Endothelial cell of umbilical vein (primary cell): ENCODE measurements at regions not wholly inside any gene's neighbourhood (a gene's known extent, or its start where the extent isn't known, plus 50 kb on each side); places are given as distances from the start of the nearest gene placed in this dataset.

ENCODE experiments used
- BruUV-seq: library from RNA; stranded (reverse); fragments of 400-500 nt; replicated peaks from 2 replicates; lab custom pipeline; 2021; lab: Mats Ljungman, UMichigan
- CTCF ChIA-PET: fragments of 300-600, 350-600 bp; sonication (Branson Sonifier 250); formaldehyde crosslinking; loops from one replicate; lab custom pipeline; 2021; ENCODE audit warnings: antibody characterized with exemption, inconsistent platforms; lab: Charles Lee
- POLR2A ChIA-PET: fragments of 300-600, 350-600 bp; sonication (Branson Sonifier 250); formaldehyde crosslinking; loops from one replicate; lab custom pipeline; 2021; ENCODE audit warnings: antibody characterized with exemption, inconsistent platforms; lab: Charles Lee
- DNase-seq: peaks from one replicate; pipeline ENCODE4 v3.0.0-alpha.2; 2011; ENCODE audit warnings: low read depth, low spot score
- FAIRE-seq: peaks from 2 replicates; lab custom pipeline; 2011; peaks lifted over from hg19 to GRCh38; lab: Jason Lieb, UNC
- H2AFZ ChIP-seq: 2 replicates; pipeline ENCODE4 v1.6.0; 2012; ENCODE audit warnings: low read depth, low read length, control low read depth, inconsistent platforms
- H3K27ac ChIP-seq: 2 replicates; pipeline ENCODE4 v1.5.1; 2011; ENCODE audit warnings: low read depth, mild to moderate bottlenecking, control low read depth, low read length, moderate library complexity; ENCODE audit not compliant: insufficient read depth
- H3K27me3 ChIP-seq, 2 experiments: 2 replicates each; pipeline versions ENCODE4 v1.6.0 to v1.6.1; 2011; ENCODE audit warnings: low read length in 2 of 2, mixed read lengths in 1 of 2; ENCODE audit not compliant: control insufficient read depth in 2 of 2, insufficient read depth in 2 of 2
- H3K36me3 ChIP-seq, 2 experiments: 2 replicates in 1 of 2; 3 replicates in 1 of 2; pipeline ENCODE4 v1.5.1; 2011; ENCODE audit warnings: low read length in 2 of 2, mild to moderate bottlenecking in 1 of 2, moderate library complexity in 1 of 2; ENCODE audit not compliant: control insufficient read depth in 2 of 2, insufficient read depth in 2 of 2; ENCODE audit errors: extremely low read depth in 1 of 2
- H3K4me1 ChIP-seq: 3 replicates; pipeline ENCODE4 v1.5.1; 2011; ENCODE audit warnings: mild to moderate bottlenecking, low read length; ENCODE audit not compliant: control insufficient read depth, insufficient read depth; ENCODE audit errors: extremely low read depth
- H3K4me2 ChIP-seq: 2 replicates; pipeline ENCODE4 v1.6.1; 2011; ENCODE audit warnings: low read length, control low read depth, mixed read lengths; ENCODE audit not compliant: insufficient read depth
- H3K4me3 ChIP-seq, 3 experiments: fragments of 200-600 bp in 1 of 3; sonication (generic), shearing (Covaris generic) in 1 of 3; replicated peaks in 1 of 3; 2 replicates each; pipeline ENCODE4 v1.5.1; 2011 to 2016; ENCODE audit warnings: control low read depth in 3 of 3, low read length in 3 of 3, mild to moderate bottlenecking in 2 of 3, inconsistent platforms in 1 of 3, low read depth in 1 of 3, moderate library complexity in 1 of 3; ENCODE audit not compliant: insufficient read depth in 1 of 3
- H3K79me2 ChIP-seq: 2 replicates; pipeline ENCODE4 v1.6.0; 2012; ENCODE audit warnings: low read length, inconsistent platforms; ENCODE audit not compliant: control insufficient read depth, insufficient read depth
- H3K9ac ChIP-seq: replicated peaks from 2 replicates; pipeline ENCODE3; 2011; ENCODE audit warnings: low read length, control low read depth; ENCODE audit not compliant: insufficient read depth; ENCODE audit errors: extremely low read depth
- H3K9me1 ChIP-seq: replicated peaks from 3 replicates; pipeline ENCODE4 v1.6.0; 2011; ENCODE audit warnings: mild to moderate bottlenecking, low read length; ENCODE audit not compliant: control insufficient read depth, insufficient read depth; ENCODE audit errors: extremely low read depth
- H3K9me3 ChIP-seq: replicated peaks from 2 replicates; pipeline ENCODE4 v1.5.1; 2012; ENCODE audit warnings: low read length, inconsistent platforms; ENCODE audit not compliant: control insufficient read depth, insufficient read depth
- H4K20me1 ChIP-seq: replicated peaks from 2 replicates; pipeline ENCODE3; 2011; ENCODE audit warnings: mild to moderate bottlenecking, low read length; ENCODE audit not compliant: control insufficient read depth, insufficient read depth; ENCODE audit errors: extremely low read depth
- CTCF ChIP-seq, 2 donors: IDR thresholded peaks; 1 replicate in 1 of 2; 2 replicates in 1 of 2; pipeline ENCODE4 v1.5.1; 2011; ENCODE audit warnings: low read length in 2 of 2, mild to moderate bottlenecking in 2 of 2, moderate library complexity in 2 of 2, control low read depth in 1 of 2, inconsistent platforms in 1 of 2, low read depth in 1 of 2; ENCODE audit not compliant: insufficient read depth in 1 of 2; ENCODE audit errors: extremely low read depth in 1 of 2
- FOS ChIP-seq: IDR thresholded peaks from 2 replicates; pipeline ENCODE4 v1.6.1; 2011; ENCODE audit warnings: mild to moderate bottlenecking, low read length, moderate library complexity, borderline replicate concordance; ENCODE audit not compliant: insufficient read depth
- GATA2 ChIP-seq: IDR thresholded peaks from 2 replicates; pipeline ENCODE4 v1.7.0; 2011; ENCODE audit warnings: low read depth, mild to moderate bottlenecking, moderate library complexity, mixed read lengths, low read length; ENCODE audit not compliant: insufficient read length, insufficient read depth
- JUN ChIP-seq: IDR thresholded peaks from 2 replicates; pipeline ENCODE4 v1.6.1; 2011; ENCODE audit warnings: borderline replicate concordance, low read depth; ENCODE audit not compliant: insufficient read length, insufficient read depth
- MYC ChIP-seq: IDR thresholded peaks from one replicate; pipeline ENCODE4 v1.6.1; 2011; ENCODE audit warnings: mild to moderate bottlenecking, low read depth, low read length
- POLR2A ChIP-seq: IDR thresholded peaks from 2 replicates; pipeline ENCODE4 v1.6.1; 2012; ENCODE audit warnings: low read depth, mild to moderate bottlenecking, control low read depth, low read length
- POLR2AphosphoS5 ChIP-seq: IDR thresholded peaks from 2 replicates; pipeline ENCODE4 v1.6.1; 2012; ENCODE audit warnings: low read depth, mild to moderate bottlenecking, control low read depth, low read length, moderate library complexity; ENCODE audit not compliant: insufficient read depth
- dilution Hi-C: fragments of 300-500 bp; cut with MboI; formaldehyde crosslinking; loops from one replicate; pipeline ENCODE4 v1.15.0; 2019; ENCODE audit warnings: low sequenced_read_pairs; ENCODE audit not compliant: extremely low pct_ligation_motif_present
- intact Hi-C: fragments of 100-400 bp; cut with micrococcal nuclease; formaldehyde crosslinking; loops from one replicate; pipeline ENCODE4 v1.10.0; 2022
- TF ChIP-seq, protein P1 (sequence below): IDR thresholded peaks from 2 replicates; pipeline ENCODE4 v1.6.1; 2011; ENCODE audit not compliant: insufficient read depth, insufficient read length

DNA sequence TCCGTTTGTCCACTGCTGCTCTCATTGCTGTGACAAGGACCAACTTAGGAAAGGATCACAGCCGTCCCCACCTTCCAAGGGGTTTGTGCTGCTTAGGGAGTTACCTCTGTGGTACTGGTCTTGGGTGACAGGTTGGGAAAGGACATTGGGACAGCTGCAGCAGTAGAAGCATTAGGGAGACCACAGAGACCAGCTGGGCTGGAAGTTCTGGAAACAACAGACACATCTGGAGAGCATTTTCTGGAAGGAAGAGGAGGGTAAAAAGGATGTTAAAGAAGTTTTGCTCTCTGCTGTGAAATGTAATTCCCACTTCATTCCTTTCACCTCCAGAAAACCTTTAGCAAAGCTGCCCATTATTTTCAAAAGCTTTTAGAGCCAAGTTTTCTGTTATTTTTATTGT lies 304.2 kb downstream of the LRFN2 start:
- Histone ChIP-seq H3K79me2 (no peaks in the 10 kb centered on the region), H2AFZ (no peak overlapping the region), H3K36me3 (no peaks in the 10 kb centered on the region), H3K4me2 (no peak overlapping the region), H3K27ac (no peak overlapping the region), H3K4me1 (no peaks in the 10 kb centered on the region), H3K9me1 (no peaks in the 10 kb centered on the region), H3K9ac (no peak overlapping the region), H3K4me3 (no peak overlapping the region), H3K27me3 (no peaks in the 10 kb centered on the region), H3K9me3 (no peaks in the 10 kb centered on the region), H4K20me1 (no peaks in the 10 kb centered on the region)
- no TSS peak for BruUV-seq
- dilution Hi-C loops (no loop called here), intact Hi-C loops (no loop called here)
- POLR2A ChIA-PET: no interaction called here
- CTCF ChIA-PET: no interaction called here
- TF ChIP-seq POLR2A: no peak
- TF ChIP-seq JUN: no peak
- TF ChIP-seq, protein P1, sequence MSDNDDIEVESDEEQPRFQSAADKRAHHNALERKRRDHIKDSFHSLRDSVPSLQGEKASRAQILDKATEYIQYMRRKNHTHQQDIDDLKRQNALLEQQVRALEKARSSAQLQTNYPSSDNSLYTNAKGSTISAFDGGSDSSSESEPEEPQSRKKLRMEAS: no peak
- no peak for TF ChIP-seq FOS
- no peak for TF ChIP-seq MYC
- TF ChIP-seq GATA2: no peak
- no peak for TF ChIP-seq POLR2AphosphoS5
- no peak for TF ChIP-seq CTCF (IDR thresholded peaks at IDR 0.05; ENCODE audit: extremely low read depth in 1 of 2, insufficient read depth in 1 of 2, low read depth in 1 of 2, low read length in 2 of 2)
- FAIRE-seq (no peak), DNase-seq (no peak)
